Peyer's patch (tissue), 4 donors: ENCODE measurements at regions not wholly inside any gene's neighbourhood (a gene's known extent, or its start where the extent isn't known, plus 50 kb on each side); places are given as distances from the start of the nearest gene placed in this dataset.

Source experiments
- POLR2A ChIP-seq, 2 donors: fragments of 450-650 bp; IDR thresholded peaks; one replicate each; pipeline ENCODE4 v1.5.1; 2017; ENCODE audit warnings: antibody characterized with exemption in 2 of 2, mild to moderate bottlenecking in 2 of 2, moderate library complexity in 2 of 2
- TF ChIP-seq, protein P1 (sequence below), 6 experiments: fragments of 450-650 bp in 4 of 6; fragments of 200-600 bp in 2 of 6; sonication (generic) in 1 of 6; IDR thresholded peaks; one replicate each; pipeline ENCODE4 v1.5.1; 2017 to 2019; ENCODE audit warnings: antibody characterized with exemption in 6 of 6, mild to moderate bottlenecking in 3 of 6, moderate library complexity in 1 of 6

- TF ChIP-seq, protein P1, sequence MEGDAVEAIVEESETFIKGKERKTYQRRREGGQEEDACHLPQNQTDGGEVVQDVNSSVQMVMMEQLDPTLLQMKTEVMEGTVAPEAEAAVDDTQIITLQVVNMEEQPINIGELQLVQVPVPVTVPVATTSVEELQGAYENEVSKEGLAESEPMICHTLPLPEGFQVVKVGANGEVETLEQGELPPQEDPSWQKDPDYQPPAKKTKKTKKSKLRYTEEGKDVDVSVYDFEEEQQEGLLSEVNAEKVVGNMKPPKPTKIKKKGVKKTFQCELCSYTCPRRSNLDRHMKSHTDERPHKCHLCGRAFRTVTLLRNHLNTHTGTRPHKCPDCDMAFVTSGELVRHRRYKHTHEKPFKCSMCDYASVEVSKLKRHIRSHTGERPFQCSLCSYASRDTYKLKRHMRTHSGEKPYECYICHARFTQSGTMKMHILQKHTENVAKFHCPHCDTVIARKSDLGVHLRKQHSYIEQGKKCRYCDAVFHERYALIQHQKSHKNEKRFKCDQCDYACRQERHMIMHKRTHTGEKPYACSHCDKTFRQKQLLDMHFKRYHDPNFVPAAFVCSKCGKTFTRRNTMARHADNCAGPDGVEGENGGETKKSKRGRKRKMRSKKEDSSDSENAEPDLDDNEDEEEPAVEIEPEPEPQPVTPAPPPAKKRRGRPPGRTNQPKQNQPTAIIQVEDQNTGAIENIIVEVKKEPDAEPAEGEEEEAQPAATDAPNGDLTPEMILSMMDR (IDR thresholded peaks at IDR 0.05): no peak
- peak in 1 of 2 donors; percentile 20 for TF ChIP-seq POLR2A (IDR thresholded peaks at IDR 0.05)
Observed at GRCh38 chr13:102965802-102966201, 100.4 kb downstream of the SLC10A2 start.
